CD4-positive, alpha-beta T cell (primary cell): ENCODE measurements at regions not wholly inside any gene's neighbourhood (a gene's known extent, or its start where the extent isn't known, plus 50 kb on each side); places are given as distances from the start of the nearest gene placed in this dataset.

ENCODE experiments used
- ATAC-seq: fragments of 200-7000 bp; cut with Tn5 transposase; one replicate; pipeline ENCODE4 v1.10.0; 2022; ENCODE audit warnings: mild to moderate bottlenecking; ENCODE audit not compliant: poor library complexity
- CTCF ChIA-PET: fragments of 350-600 bp; sonication (Branson Sonifier 250); formaldehyde crosslinking; loops from one replicate; lab custom pipeline; 2021; ENCODE audit warnings: antibody characterized with exemption, inconsistent platforms; lab: Charles Lee
- POLR2A ChIA-PET: fragments of 350-600 bp; sonication (Branson Sonifier 250); formaldehyde crosslinking; loops from one replicate; lab custom pipeline; 2021; ENCODE audit warnings: antibody characterized with exemption, inconsistent platforms; lab: Charles Lee
- DNase-seq, 14 experiments: peaks; one replicate each; pipeline ENCODE4 v3.0.0-alpha.2; 2013 to 2020; ENCODE audit warnings: mixed read lengths in 2 of 14
- H3K27ac ChIP-seq, 2 donors: one replicate each; pipeline versions ENCODE4 v1.5.1 to v1.7.0; 2013; ENCODE audit warnings: low read length in 2 of 2, low read depth in 1 of 2, mild to moderate bottlenecking in 1 of 2
- H3K27me3 ChIP-seq, 2 experiments: 1 replicate in 1 of 2; 2 replicates in 1 of 2; pipeline versions ENCODE4 v1.6.1 to v1.7.0; 2013; ENCODE audit warnings: low read length in 2 of 2, control low read depth in 1 of 2, mild to moderate bottlenecking in 1 of 2, moderate library complexity in 1 of 2; ENCODE audit not compliant: insufficient read depth in 2 of 2, control insufficient read depth in 1 of 2
- H3K36me3 ChIP-seq: one replicate; pipeline ENCODE4 v1.6.1; 2013; ENCODE audit warnings: low read length, control low read depth; ENCODE audit not compliant: insufficient read depth
- H3K4me1 ChIP-seq: one replicate; pipeline ENCODE4 v1.6.1; 2013; ENCODE audit warnings: low read length, control low read depth; ENCODE audit not compliant: insufficient read depth
- H3K4me3 ChIP-seq: one replicate; pipeline ENCODE4 v1.5.1; 2013; ENCODE audit warnings: mild to moderate bottlenecking, low read length, moderate library complexity
- H3K9me3 ChIP-seq, 2 experiments: 1 replicate in 1 of 2; 2 replicates in 1 of 2; pipeline versions ENCODE4 v1.6.1 to v1.7.0; 2013; ENCODE audit warnings: low read length in 2 of 2, mild to moderate bottlenecking in 2 of 2, control low read depth in 1 of 2, moderate library complexity in 1 of 2; ENCODE audit not compliant: control insufficient read depth in 1 of 2, insufficient read depth in 1 of 2
- H3K27ac Mint-ChIP-seq: one replicate; pipeline ENCODE4 v1.8.0; 2020; ENCODE audit warnings: mixed read lengths
- H3K27me3 Mint-ChIP-seq: one replicate; pipeline ENCODE4 v1.8.0; 2021; ENCODE audit warnings: mixed read lengths
- H3K36me3 Mint-ChIP-seq: one replicate; pipeline ENCODE4 v1.8.0; 2021; ENCODE audit warnings: low read depth, mixed read lengths
- H3K4me1 Mint-ChIP-seq: one replicate; pipeline ENCODE4 v1.8.0; 2021; ENCODE audit warnings: low read depth, mixed read lengths
- H3K4me3 Mint-ChIP-seq: one replicate; pipeline ENCODE4 v1.8.0; 2020; ENCODE audit warnings: mild to moderate bottlenecking, mixed read lengths
- H3K9me3 Mint-ChIP-seq: one replicate; pipeline ENCODE4 v1.8.0; 2020; ENCODE audit warnings: mixed read lengths
- CTCF ChIP-seq: fragments of 200-600 bp; IDR thresholded peaks from one replicate; pipeline ENCODE4 v1.8.0; 2022; ENCODE audit warnings: antibody characterized with exemption, mild to moderate bottlenecking
- intact Hi-C, 2 experiments: fragments of 100-400 bp; cut with DNase I in 1 of 2; cut with micrococcal nuclease in 1 of 2; formaldehyde crosslinking; loops; one replicate each; pipeline versions ENCODE4 v1.15.1 to v1.9.0; 2023 to 2025; cut with DNase I, micrococcal nuclease

GRCh38 chr11:106409671-106410070 lies 332.2 kb downstream of the AASDHPPT start:
- DNase-seq (no peak), ATAC-seq (no peak)
- H3K27me3 Mint-ChIP-seq: no peaks in the 10 kb centered on the region
- no peak overlapping the region for H3K27ac Mint-ChIP-seq
- Histone ChIP-seq H3K36me3 (no peaks in the 10 kb centered on the region), H3K4me3 (no peak overlapping the region), H3K27me3 (no peaks in the 10 kb centered on the region), H3K4me1 (no peaks in the 10 kb centered on the region), H3K27ac (no peak overlapping the region), H3K9me3 (no peaks in the 10 kb centered on the region)
- TF ChIP-seq CTCF: no peak
- no peaks in the 10 kb centered on the region for H3K9me3 Mint-ChIP-seq
- POLR2A ChIA-PET: no interaction called here
- CTCF ChIA-PET: no interaction called here
- no peaks in the 10 kb centered on the region for H3K36me3 Mint-ChIP-seq
- intact Hi-C loops: no loop called here
- H3K4me3 Mint-ChIP-seq: no peak overlapping the region
- H3K4me1 Mint-ChIP-seq: no peaks in the 10 kb centered on the region

- Histone ChIP-seq H3K9me3 (no peaks in the 10 kb centered on the region), H3K4me3 (no peak overlapping the region), H3K36me3 (no peaks in the 10 kb centered on the region), H3K4me1 (no peaks in the 10 kb centered on the region), H3K27ac (no peak overlapping the region), H3K27me3 (no peaks in the 10 kb centered on the region)
- Mint-ChIP-seq H3K4me1 (no peaks in the 10 kb centered on the region), H3K4me3 (no peak overlapping the region), H3K27ac (no peak overlapping the region), H3K36me3 (no peaks in the 10 kb centered on the region), H3K9me3 (no peaks in the 10 kb centered on the region), H3K27me3 (no peaks in the 10 kb centered on the region)
- DNase-seq (no peak), ATAC-seq (no peak)
- CTCF ChIA-PET: no interaction called here
- POLR2A ChIA-PET: no interaction called here
- TF ChIP-seq CTCF: no peak
- intact Hi-C loops: no loop called here
Measured at GRCh38 chr11:106410902-106411301, 333.4 kb downstream of the AASDHPPT start.

- H3K9me3 ChIP-seq: no peaks in the 10 kb centered on the region
- H3K27ac ChIP-seq: no peak overlapping the region
- no peaks in the 10 kb centered on the region for H3K4me1 Mint-ChIP-seq
- H3K4me3 ChIP-seq: no peak overlapping the region
- no peaks in the 10 kb centered on the region for H3K4me1 ChIP-seq
- no peaks in the 10 kb centered on the region for H3K36me3 ChIP-seq
- no peaks in the 10 kb centered on the region for H3K36me3 Mint-ChIP-seq
- H3K4me3 Mint-ChIP-seq: no peak overlapping the region
- no peaks in the 10 kb centered on the region for H3K9me3 Mint-ChIP-seq
- DNase-seq (no peak), ATAC-seq (no peak)
- intact Hi-C loops: no loop called here
- no peaks in the 10 kb centered on the region for H3K27me3 Mint-ChIP-seq
- no peaks in the 10 kb centered on the region for H3K27me3 ChIP-seq
- POLR2A ChIA-PET: no interaction called here
- H3K27ac Mint-ChIP-seq: no peak overlapping the region
- TF ChIP-seq CTCF: no peak
- CTCF ChIA-PET: no interaction called here
Measured at GRCh38 chr11:106413222-106413621, 335.8 kb downstream of the AASDHPPT start.
